Activated naive CD4-positive, alpha-beta T cell treated with anti-CD3 and anti-CD28 coated beads, Interleukin-2, amount 50 U/mL, for 24 hours (primary cell): ENCODE measurements at regions not wholly inside any gene's neighbourhood (a gene's known extent, or its start where the extent isn't known, plus 50 kb on each side); places are given as distances from the start of the nearest gene placed in this dataset.

Experiments
- H3K27ac Mint-ChIP-seq: one replicate; pipeline ENCODE4 v1.8.0; 2021; ENCODE audit warnings: mild to moderate bottlenecking, mixed read lengths
- H3K27me3 Mint-ChIP-seq: one replicate; pipeline ENCODE4 v1.8.0; 2021; ENCODE audit warnings: mixed read lengths
- H3K36me3 Mint-ChIP-seq: one replicate; pipeline ENCODE4 v1.8.0; 2021; ENCODE audit warnings: mixed read lengths
- H3K4me1 Mint-ChIP-seq: one replicate; pipeline ENCODE4 v1.8.0; 2021; ENCODE audit warnings: mixed read lengths
- H3K4me3 Mint-ChIP-seq: one replicate; pipeline ENCODE4 v1.8.0; 2021; ENCODE audit warnings: mild to moderate bottlenecking, mixed read lengths
- H3K9me3 Mint-ChIP-seq: one replicate; pipeline ENCODE4 v1.8.0; 2021; ENCODE audit warnings: mixed read lengths

GRCh38 chr13:39900106-39900750, 244.8 kb downstream of the COG6 start:
- no peak overlapping the region for H3K27ac Mint-ChIP-seq
- peaks cover 3% of the 10 kb centered on the region for H3K4me1 Mint-ChIP-seq
- H3K9me3 Mint-ChIP-seq: no peaks in the 10 kb centered on the region
- no peak overlapping the region for H3K4me3 Mint-ChIP-seq
- no peaks in the 10 kb centered on the region for H3K27me3 Mint-ChIP-seq
- H3K36me3 Mint-ChIP-seq: no peaks in the 10 kb centered on the region

- Mint-ChIP-seq H3K4me3 (no peak overlapping the region), H3K9me3 (no peaks in the 10 kb centered on the region), H3K36me3 (no peaks in the 10 kb centered on the region), H3K4me1 (peaks cover 2% of the 10 kb centered on the region), H3K27me3 (no peaks in the 10 kb centered on the region), H3K27ac (no peak overlapping the region)
Measured at GRCh38 chr13:39904959-39905358, 249.5 kb downstream of the COG6 start.

GRCh38 chr13:39909634-39910033, 254.2 kb downstream of the COG6 start:
- no peaks in the 10 kb centered on the region for H3K36me3 Mint-ChIP-seq
- H3K4me3 Mint-ChIP-seq: no peak overlapping the region
- peaks cover 16% of the 10 kb centered on the region for H3K4me1 Mint-ChIP-seq
- no peaks in the 10 kb centered on the region for H3K9me3 Mint-ChIP-seq
- no peak overlapping the region for H3K27ac Mint-ChIP-seq
- no peaks in the 10 kb centered on the region for H3K27me3 Mint-ChIP-seq

GRCh38 chr13:39910041-39910440, 254.6 kb downstream of the COG6 start:
- Mint-ChIP-seq H3K9me3 (no peaks in the 10 kb centered on the region), H3K27ac (no peak overlapping the region), H3K4me3 (no peak overlapping the region), H3K4me1 (peaks cover 16% of the 10 kb centered on the region), H3K36me3 (no peaks in the 10 kb centered on the region), H3K27me3 (no peaks in the 10 kb centered on the region)

GRCh38 chr13:39910833-39911232, 255.4 kb downstream of the COG6 start:
- Mint-ChIP-seq H3K27me3 (no peaks in the 10 kb centered on the region), H3K27ac (no peak overlapping the region), H3K4me3 (no peak overlapping the region), H3K4me1 (peaks cover 16% of the 10 kb centered on the region), H3K36me3 (no peaks in the 10 kb centered on the region), H3K9me3 (no peaks in the 10 kb centered on the region)

GRCh38 chr13:39913339-39913738, 257.9 kb downstream of the COG6 start:
- H3K36me3 Mint-ChIP-seq: no peaks in the 10 kb centered on the region
- no peak overlapping the region for H3K27ac Mint-ChIP-seq

GRCh38 chr13:39913928-39914327, 258.5 kb downstream of the COG6 start:
- Mint-ChIP-seq H3K4me1 (peaks cover 16% of the 10 kb centered on the region), H3K27ac (no peak overlapping the region), H3K9me3 (no peaks in the 10 kb centered on the region), H3K4me3 (no peak overlapping the region), H3K36me3 (no peaks in the 10 kb centered on the region), H3K27me3 (no peaks in the 10 kb centered on the region)

More at GRCh38 chr13:39913339-39913738, 257.9 kb downstream of the COG6 start:
- Mint-ChIP-seq H3K4me1 (peaks cover 16% of the 10 kb centered on the region), H3K9me3 (no peaks in the 10 kb centered on the region), H3K27me3 (no peaks in the 10 kb centered on the region), H3K4me3 (no peak overlapping the region)

- H3K36me3 Mint-ChIP-seq: no peaks in the 10 kb centered on the region
- H3K27ac Mint-ChIP-seq: no peak overlapping the region
- no peaks in the 10 kb centered on the region for H3K27me3 Mint-ChIP-seq
- H3K9me3 Mint-ChIP-seq: no peaks in the 10 kb centered on the region
- no peak overlapping the region for H3K4me3 Mint-ChIP-seq
- peaks cover 10% of the 10 kb centered on the region for H3K4me1 Mint-ChIP-seq
Measured at GRCh38 chr13:39915418-39915817, 260.0 kb downstream of the COG6 start.

- H3K4me1 Mint-ChIP-seq: peaks cover 3% of the 10 kb centered on the region
- H3K27ac Mint-ChIP-seq: no peak overlapping the region
- H3K9me3 Mint-ChIP-seq: no peaks in the 10 kb centered on the region
- H3K4me3 Mint-ChIP-seq: no peak overlapping the region
- no peaks in the 10 kb centered on the region for H3K27me3 Mint-ChIP-seq
- H3K36me3 Mint-ChIP-seq: no peaks in the 10 kb centered on the region
Measured at GRCh38 chr13:39916330-39916729, 260.9 kb downstream of the COG6 start.

GRCh38 chr13:39918620-39919236, 263.3 kb downstream of the COG6 start:
- H3K27ac Mint-ChIP-seq: no peak overlapping the region
- no peak overlapping the region for H3K4me3 Mint-ChIP-seq

GRCh38 chr13:39920613-39921012, 265.2 kb downstream of the COG6 start:
- Mint-ChIP-seq H3K4me3 (no peak overlapping the region), H3K27me3 (no peaks in the 10 kb centered on the region), H3K9me3 (peaks cover 24% of the 10 kb centered on the region), H3K27ac (no peak overlapping the region), H3K36me3 (no peaks in the 10 kb centered on the region), H3K4me1 (no peaks in the 10 kb centered on the region)

More at GRCh38 chr13:39918620-39919236, 263.3 kb downstream of the COG6 start:
- Mint-ChIP-seq H3K27me3 (no peaks in the 10 kb centered on the region), H3K9me3 (peaks cover 13% of the 10 kb centered on the region), H3K36me3 (no peaks in the 10 kb centered on the region), H3K4me1 (no peaks in the 10 kb centered on the region)

- Mint-ChIP-seq H3K36me3 (no peaks in the 10 kb centered on the region), H3K4me3 (no peak overlapping the region), H3K4me1 (peaks cover 15% of the 10 kb centered on the region), H3K27me3 (no peaks in the 10 kb centered on the region), H3K27ac (no peak overlapping the region), H3K9me3 (peaks cover 24% of the 10 kb centered on the region)
Measured at GRCh38 chr13:39926345-39926744, 270.9 kb downstream of the COG6 start.

GRCh38 chr13:39928261-39928660, 272.8 kb downstream of the COG6 start:
- Mint-ChIP-seq H3K27me3 (no peaks in the 10 kb centered on the region), H3K27ac (no peak overlapping the region), H3K4me1 (peaks cover 20% of the 10 kb centered on the region), H3K36me3 (no peaks in the 10 kb centered on the region), H3K9me3 (peaks cover 11% of the 10 kb centered on the region), H3K4me3 (no peak overlapping the region)

GRCh38 chr13:39929583-39929982, 274.1 kb downstream of the COG6 start:
- Mint-ChIP-seq H3K9me3 (peaks cover 11% of the 10 kb centered on the region), H3K36me3 (no peaks in the 10 kb centered on the region), H3K4me3 (no peak overlapping the region), H3K27ac (no peak overlapping the region), H3K4me1 (peaks cover 20% of the 10 kb centered on the region), H3K27me3 (no peaks in the 10 kb centered on the region)

- Mint-ChIP-seq H3K27ac (no peak overlapping the region), H3K27me3 (no peaks in the 10 kb centered on the region), H3K4me3 (no peak overlapping the region), H3K4me1 (peaks cover 20% of the 10 kb centered on the region), H3K36me3 (no peaks in the 10 kb centered on the region), H3K9me3 (peaks cover 6% of the 10 kb centered on the region)
Measured at GRCh38 chr13:39930060-39930459, 274.6 kb downstream of the COG6 start.

GRCh38 chr13:39930544-39931444, 275.3 kb downstream of the COG6 start:
- H3K27me3 Mint-ChIP-seq: no peaks in the 10 kb centered on the region
- H3K4me3 Mint-ChIP-seq: no peak overlapping the region
- peaks cover 20% of the 10 kb centered on the region for H3K4me1 Mint-ChIP-seq
- no peaks in the 10 kb centered on the region for H3K36me3 Mint-ChIP-seq
- no peaks in the 10 kb centered on the region for H3K9me3 Mint-ChIP-seq
- H3K27ac Mint-ChIP-seq: peak overlapping the region; percentile 66
